Dedifferentiated amniotic fluid mesenchymal stem cell (primary cell): ENCODE measurements at regions not wholly inside any gene's neighbourhood (a gene's known extent, or its start where the extent isn't known, plus 50 kb on each side); places are given as distances from the start of the nearest gene placed in this dataset.
A peak's percentile ranks its signal among the peaks of the same experiment; 100 is the strongest.

Experiments used
- DNase-seq: peaks from one replicate; pipeline ENCODE4 v3.0.0-alpha.2; 2016; ENCODE audit errors: extremely low spot score

DNA sequence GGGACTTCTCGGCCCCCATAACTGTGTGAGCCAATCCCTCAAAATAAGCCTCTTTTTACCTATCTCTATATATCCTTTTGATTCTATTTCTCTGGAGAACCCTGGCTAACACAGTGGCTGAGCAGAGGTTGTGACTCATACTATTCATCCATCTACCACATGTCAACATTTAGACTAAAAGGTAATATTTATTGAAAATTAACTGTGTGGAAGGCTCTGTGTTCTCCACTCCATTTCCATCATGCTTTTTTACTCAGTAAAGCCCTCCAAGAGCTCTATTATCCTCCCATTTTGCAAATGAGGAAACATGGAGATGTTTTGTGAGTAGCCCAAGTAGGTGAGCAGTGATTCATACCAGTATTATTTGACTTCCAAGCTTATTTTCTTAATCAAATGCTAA, 217.9 kb upstream of the DCBLD2 start:
- DNase-seq: no peak

DNA sequence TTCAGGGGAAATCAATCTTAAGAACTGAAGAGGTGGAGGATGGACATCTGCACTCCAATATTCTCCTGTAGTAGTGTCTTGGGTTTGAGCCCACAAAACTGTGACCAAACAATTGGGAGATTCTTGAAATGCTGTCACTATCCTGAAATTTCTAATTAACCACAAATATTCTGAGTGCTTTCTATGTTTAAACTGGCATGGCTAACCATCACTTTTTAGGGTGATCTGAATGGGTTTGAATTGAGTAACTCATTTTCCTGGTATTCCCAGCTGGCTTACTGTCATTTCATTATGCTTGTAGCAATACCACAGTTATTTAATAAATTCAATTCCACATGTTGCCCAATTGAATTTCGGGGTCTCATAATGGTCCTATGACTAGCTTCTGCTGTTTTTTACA, 216.9 kb upstream of the DCBLD2 start:
- DNase-seq: peak; percentile 26

- no peak for DNase-seq
Observed at GRCh38 chr3:99114565-99115291, 213.2 kb upstream of the DCBLD2 start.

GRCh38 chr3:99111235-99111634, 209.7 kb upstream of the DCBLD2 start:
- no peak for DNase-seq

DNA sequence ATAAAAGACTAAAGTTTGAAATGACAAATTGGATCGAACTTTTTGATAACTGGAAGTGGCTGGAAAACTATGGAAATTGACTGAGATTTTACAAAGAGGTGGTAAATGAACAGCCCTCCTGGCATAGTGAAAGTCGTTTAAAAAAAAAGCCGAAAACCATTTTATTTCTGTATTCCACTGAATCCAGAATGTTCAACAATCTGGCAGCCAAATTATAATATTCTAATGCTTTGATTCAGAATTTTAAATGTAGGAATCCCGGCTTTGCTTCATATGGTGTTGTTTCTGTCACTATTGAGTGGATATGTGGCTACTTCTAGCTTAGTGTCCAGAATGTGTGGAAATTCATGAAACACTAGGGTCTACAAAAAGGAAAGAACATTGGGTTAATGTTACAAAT, 208.9 kb upstream of the DCBLD2 start:
- DNase-seq: no peak

- DNase-seq: peak; percentile 83
Observed at GRCh38 chr3:99108508-99108907, 207.0 kb upstream of the DCBLD2 start.

DNA sequence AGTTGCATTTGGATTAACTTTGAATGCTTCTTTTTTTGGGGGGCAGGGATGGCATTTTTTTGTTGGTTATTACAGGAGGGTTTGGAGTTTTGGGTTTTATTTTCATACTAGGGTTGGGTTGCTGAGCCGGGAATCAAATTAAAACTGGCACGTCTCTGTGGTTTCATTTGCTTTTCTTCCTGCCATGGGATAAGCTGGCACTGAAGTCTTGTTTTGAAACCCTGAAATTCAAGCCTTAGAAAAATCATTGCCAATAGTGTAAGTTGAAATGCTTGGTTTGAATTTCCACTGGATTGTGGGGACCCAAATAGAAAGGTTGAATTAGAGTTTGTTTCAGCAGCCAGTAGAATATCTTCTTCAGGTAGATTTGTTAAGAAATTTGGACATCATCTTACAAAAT, 193.1 kb upstream of the DCBLD2 start:
- DNase-seq: no peak

DNA sequence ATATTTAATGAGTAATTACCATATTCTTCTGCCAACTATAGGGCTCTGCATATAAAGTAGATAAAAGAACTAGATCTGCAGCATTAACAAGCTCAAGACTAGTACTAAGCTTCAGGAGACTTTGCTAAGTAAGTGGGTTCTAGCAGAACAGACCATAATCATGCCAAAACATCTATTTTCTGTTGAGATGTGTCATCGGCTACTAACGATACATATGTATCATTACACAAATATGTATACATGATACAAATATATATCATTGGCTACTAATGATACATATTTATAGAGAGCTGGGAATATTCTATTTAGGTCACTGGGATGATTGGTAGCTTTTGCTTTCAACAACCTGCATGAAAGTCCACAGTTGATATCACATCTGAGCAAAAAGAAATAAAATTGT, 185.8 kb upstream of the DCBLD2 start:
- no peak for DNase-seq

GRCh38 chr3:99084826-99085225, 183.3 kb upstream of the DCBLD2 start:
- DNase-seq: no peak

GRCh38 chr3:99084156-99084555, 182.7 kb upstream of the DCBLD2 start:
- DNase-seq: peak; percentile 17

DNA sequence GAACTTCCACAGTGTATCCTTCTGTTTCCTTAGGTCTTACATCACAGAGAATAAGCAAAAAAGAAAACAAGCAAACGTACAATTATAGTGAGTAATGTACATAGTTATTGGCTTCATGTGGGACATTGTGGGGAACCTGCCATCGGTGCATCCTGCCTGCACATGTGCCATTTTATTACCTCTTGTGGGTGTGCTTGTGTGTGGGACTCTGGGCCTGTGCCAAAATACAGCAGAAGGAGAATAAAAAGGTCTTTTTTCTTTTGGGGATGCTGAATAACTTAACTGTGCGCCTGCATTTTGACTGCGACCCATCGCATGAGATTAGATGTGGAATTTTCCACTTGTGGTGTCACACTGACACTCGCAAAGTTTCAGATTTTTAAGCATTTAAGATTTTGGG, 169.6 kb upstream of the DCBLD2 start:
- DNase-seq: no peak

GRCh38 chr3:99069973-99070372, 168.5 kb upstream of the DCBLD2 start:
- DNase-seq: no peak

DNA sequence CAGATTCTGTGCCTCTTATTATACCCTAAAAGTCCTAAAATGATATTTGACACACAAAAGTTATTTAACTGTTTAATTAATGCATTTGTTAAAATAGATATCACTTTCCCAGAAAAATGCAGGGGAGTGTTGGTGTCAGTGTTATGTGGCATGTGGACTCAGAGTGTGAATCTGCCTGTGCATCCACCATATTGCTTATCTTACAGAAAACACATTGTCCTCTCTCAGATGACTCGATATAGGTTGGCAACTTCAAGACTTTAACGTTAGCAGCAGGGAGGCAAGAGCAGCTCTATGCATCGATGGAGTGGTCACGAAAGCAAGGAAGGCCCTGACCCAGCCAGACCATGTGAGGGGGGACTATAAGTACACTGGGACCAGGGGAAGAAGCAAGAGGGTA, 165.4 kb upstream of the DCBLD2 start:
- no peak for DNase-seq

DNA sequence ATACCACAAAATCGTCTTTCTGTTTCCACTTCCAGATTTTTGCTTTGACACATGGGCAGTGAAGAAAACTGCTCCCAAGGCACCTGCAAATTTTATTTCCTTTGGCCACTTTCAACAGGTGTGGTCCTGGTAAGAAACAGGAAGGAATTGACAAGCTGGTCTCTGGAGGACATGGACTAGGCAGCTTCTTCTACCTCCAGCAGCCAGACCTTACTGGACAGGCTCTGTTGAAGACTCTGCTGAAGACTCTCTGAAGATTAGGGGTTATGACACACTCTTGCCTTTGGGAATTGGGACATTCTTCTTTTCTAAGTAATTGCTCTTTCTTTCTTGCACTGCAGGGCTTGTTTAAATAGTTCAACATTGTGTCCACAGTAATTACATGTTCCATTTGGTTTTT, 147.7 kb upstream of the DCBLD2 start:
- no peak for DNase-seq

- no peak for DNase-seq
Observed at GRCh38 chr3:99041747-99042146, 140.3 kb upstream of the DCBLD2 start.

GRCh38 chr3:99031778-99032177, 130.3 kb upstream of the DCBLD2 start:
- no peak for DNase-seq

GRCh38 chr3:99023590-99024192, 122.2 kb upstream of the DCBLD2 start:
- peak; percentile 73 for DNase-seq

DNA sequence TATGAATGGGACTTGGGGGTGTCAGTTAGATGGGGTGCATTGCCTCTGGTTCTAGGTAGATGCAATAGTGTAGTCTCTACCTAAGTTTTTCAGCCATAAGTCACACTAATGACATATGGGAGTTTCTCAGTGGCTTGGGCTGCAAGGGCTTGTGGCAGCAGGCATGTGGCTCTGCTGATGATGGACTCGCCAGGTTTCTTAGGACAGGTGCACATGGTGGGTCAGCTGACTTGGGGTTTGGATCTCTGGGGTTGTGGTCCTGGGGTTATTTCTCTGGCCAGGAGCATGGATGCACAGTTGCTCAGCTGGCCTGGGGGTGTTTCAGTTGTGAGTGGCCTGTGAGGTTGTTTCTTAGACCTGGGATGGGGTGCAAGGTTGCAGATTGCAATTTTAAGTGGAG, 120.0 kb upstream of the DCBLD2 start:
- no peak for DNase-seq

GRCh38 chr3:99016452-99016851, 115.0 kb upstream of the DCBLD2 start:
- no peak for DNase-seq

DNA sequence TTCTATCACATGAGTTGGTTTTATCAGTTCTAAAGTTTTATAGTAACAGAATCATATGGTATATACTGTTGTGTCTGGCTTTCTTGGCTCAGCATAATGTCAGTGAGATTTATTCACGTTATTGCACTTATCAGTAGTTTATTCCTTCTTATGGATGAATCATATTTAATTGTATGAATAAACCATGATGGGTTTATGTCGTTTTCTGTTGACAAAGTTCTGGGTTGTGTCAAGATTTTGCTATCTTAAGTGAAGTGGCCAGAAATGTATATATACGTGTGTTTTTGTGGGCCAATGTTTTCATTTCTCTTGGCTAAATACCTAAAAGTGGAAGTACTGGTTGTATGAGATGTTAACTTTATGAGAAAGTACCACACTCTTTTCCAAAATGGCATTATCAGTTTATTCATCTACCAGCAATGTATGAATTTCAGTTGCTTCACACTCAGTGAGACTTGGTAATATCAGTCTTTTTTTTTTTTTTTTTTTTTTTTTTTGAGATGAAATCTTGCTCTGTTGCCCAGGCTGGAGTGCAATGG, 112.4 kb upstream of the DCBLD2 start:
- DNase-seq: no peak

DNA sequence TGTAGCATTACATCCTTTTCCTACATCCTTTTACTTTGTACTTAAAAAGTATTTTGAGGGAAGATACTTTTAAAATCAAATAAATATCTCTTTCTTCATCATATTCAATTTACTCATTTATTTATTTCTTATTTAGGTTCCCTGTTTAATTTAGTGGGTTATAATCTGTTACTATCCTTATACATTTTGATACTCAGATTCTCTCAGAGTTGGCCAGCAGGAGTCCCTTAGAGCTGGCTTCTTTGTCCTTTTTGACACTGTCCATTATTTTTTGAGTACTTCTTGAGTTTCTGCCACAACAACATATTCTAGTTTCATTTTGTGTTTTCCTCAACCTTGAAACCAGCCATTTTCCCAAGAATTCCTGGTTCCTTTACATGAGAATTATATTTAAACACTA, 111.6 kb upstream of the DCBLD2 start:
- DNase-seq: no peak

- DNase-seq: peak; percentile 21
Observed at GRCh38 chr3:99012051-99012450, 110.6 kb upstream of the DCBLD2 start.

GRCh38 chr3:99009851-99010250, 108.4 kb upstream of the DCBLD2 start:
- no peak for DNase-seq

GRCh38 chr3:99006686-99007085, 105.2 kb upstream of the DCBLD2 start:
- no peak for DNase-seq
